Skeletal muscle satellite cell (primary cell): ENCODE measurements at regions not wholly inside any gene's neighbourhood (a gene's known extent, or its start where the extent isn't known, plus 50 kb on each side); places are given as distances from the start of the nearest gene placed in this dataset.
"Not testable (repeated sequence)": the region's sequence is repeated elsewhere in the genome, so short reads cannot be mapped to it uniquely, and the experiment has no call there.

Experiments used
- H3K27me3 ChIP-seq: 2 replicates; pipeline ENCODE4 v1.7.0; 2013; ENCODE audit warnings: low read length; ENCODE audit not compliant: control insufficient read depth, insufficient read depth
- H3K36me3 ChIP-seq: 2 replicates; pipeline ENCODE4 v1.7.0; 2013; ENCODE audit warnings: mild to moderate bottlenecking, control low read depth, low read length; ENCODE audit not compliant: insufficient read depth
- H3K4me1 ChIP-seq: 2 replicates; pipeline ENCODE4 v1.7.0; 2013; ENCODE audit warnings: low read length; ENCODE audit not compliant: control insufficient read depth, insufficient read depth
- H3K4me2 ChIP-seq: 2 replicates; pipeline ENCODE4 v1.7.0; 2013; ENCODE audit warnings: mild to moderate bottlenecking, low read length
- H3K4me3 ChIP-seq: 2 replicates; pipeline ENCODE4 v1.7.0; 2013; ENCODE audit warnings: low read length
- H3K9ac ChIP-seq: 2 replicates; pipeline ENCODE4 v1.7.0; 2013; ENCODE audit warnings: mild to moderate bottlenecking, low read depth, low read length, moderate library complexity
- H3K9me3 ChIP-seq: replicated peaks from 2 replicates; pipeline ENCODE4 v1.7.0; 2013; ENCODE audit warnings: mild to moderate bottlenecking, control low read depth, low read length

GRCh38 chr3:87795701-87796100 is 263.1 kb downstream of the CGGBP1 start:
- H3K27me3 ChIP-seq, result peaks cover 35% of the 10 kb centered on the region
- H3K4me3 ChIP-seq, result no peak overlapping the region
- no peak overlapping the region for H3K4me2 ChIP-seq

DNA sequence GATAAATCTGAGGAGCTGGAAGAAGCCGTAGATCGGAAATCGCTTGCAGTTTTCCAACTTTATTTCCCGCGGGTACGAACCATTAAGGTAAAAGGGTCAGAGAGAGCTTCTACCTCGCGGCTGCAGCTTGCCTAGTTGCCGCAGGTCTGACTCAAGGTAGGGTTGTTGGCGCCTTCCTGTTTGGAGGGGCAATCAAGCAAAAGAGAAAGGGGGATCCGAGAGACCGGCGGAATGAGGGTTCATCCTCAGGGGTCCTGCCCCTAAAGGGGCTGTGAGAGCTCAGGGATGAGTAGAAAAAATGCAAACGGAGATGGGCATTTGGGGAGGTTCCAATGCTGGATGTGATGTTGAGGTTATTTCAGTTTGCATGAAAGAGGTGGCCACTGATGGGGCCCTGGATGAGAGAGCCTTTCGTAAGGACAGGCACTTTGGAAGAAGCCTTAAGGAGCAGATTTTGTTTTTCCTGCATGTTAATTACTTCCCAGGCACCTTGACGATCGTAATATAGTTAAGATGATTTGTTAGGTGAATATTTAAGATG is 265.4 kb downstream of the CGGBP1 start:
- H3K36me3 ChIP-seq, result no peaks in the 10 kb centered on the region
- no peak overlapping the region for H3K9ac ChIP-seq
- peaks cover 8% of the 10 kb centered on the region for H3K4me1 ChIP-seq
- H3K4me3 ChIP-seq, result no peak overlapping the region
- peaks cover 38% of the 10 kb centered on the region for H3K27me3 ChIP-seq
- no peaks in the 10 kb centered on the region for H3K9me3 ChIP-seq
- peak overlapping the region; percentile 64 for H3K4me2 ChIP-seq

More at GRCh38 chr3:87795701-87796100, 263.1 kb downstream of the CGGBP1 start:
- Histone ChIP-seq H3K9me3 (no peaks in the 10 kb centered on the region), H3K4me1 (peaks cover 8% of the 10 kb centered on the region), H3K36me3 (no peaks in the 10 kb centered on the region), H3K9ac (no peak overlapping the region)

- no peak within 1 kb of the TSS for H3K9ac ChIP-seq
- H3K4me2 ChIP-seq, result peak within 1 kb of the TSS; percentile 64
- peaks cover 8% of the 10 kb centered on the region for H3K4me1 ChIP-seq
- H3K36me3 ChIP-seq, result no peaks in the 10 kb centered on the region
- peak within 1 kb of the TSS; percentile 46 for H3K4me3 ChIP-seq
- H3K27me3 ChIP-seq, result peaks cover 38% of the 10 kb centered on the region
- no peaks in the 10 kb centered on the region for H3K9me3 ChIP-seq
These were observed 266.1 kb downstream of the CGGBP1 start, which contains the start of gene HTR1F for GRCh38 chr3:87792534-87793336. HTR1F (plus strand) TSS chr3:87792706.

- Histone ChIP-seq H3K4me3 (peak overlapping the region; percentile 46), H3K4me2 (peak overlapping the region; percentile 64), H3K9ac (no peak overlapping the region), H3K27me3 (peaks cover 38% of the 10 kb centered on the region), H3K36me3 (no peaks in the 10 kb centered on the region), H3K4me1 (peaks cover 8% of the 10 kb centered on the region), H3K9me3 (no peaks in the 10 kb centered on the region)
These were observed 266.6 kb downstream of the CGGBP1 start for GRCh38 chr3:87792198-87792533.

DNA sequence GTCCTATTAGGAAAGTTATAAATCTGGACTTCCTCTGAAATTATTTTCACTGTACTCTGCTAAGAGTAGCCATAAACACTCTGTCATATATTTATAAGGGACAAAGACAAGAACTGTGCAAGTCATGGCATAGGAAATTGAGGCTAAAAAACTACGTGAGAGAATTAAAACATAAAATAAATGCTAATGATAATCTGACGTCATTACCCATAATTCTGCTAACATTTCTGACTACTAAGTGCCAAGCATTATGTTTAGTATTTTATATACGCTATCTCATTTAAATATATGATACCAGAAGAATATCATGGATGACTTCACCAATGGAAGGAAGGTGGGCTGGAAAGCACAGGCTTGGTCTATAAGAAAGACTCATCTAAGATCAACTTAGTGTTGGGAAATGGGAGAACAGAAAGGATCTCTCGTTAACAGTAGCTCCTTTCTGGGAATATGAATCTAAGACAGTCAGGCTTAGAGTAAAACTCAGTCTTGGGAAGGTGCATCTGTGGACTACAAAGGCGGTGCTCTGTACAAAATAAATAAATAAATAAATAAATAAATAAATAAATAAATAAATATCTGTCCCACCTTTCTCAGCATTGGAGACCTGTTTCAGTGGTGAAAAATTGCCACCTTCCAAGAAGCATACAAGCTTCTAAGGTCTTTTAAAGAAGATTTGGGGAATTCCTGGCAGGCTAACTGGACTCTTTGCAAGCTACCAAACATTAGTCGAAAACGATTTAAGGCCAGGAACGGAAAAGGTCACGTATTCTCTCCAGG is 267.4 kb downstream of the CGGBP1 start:
- H3K4me1 ChIP-seq, result peaks cover 8% of the 10 kb centered on the region
- H3K27me3 ChIP-seq, result peaks cover 36% of the 10 kb centered on the region
- H3K9me3 ChIP-seq, result no peaks in the 10 kb centered on the region
- H3K36me3 ChIP-seq, result no peaks in the 10 kb centered on the region
- no peak overlapping the region for H3K4me2 ChIP-seq
- H3K4me3 ChIP-seq, result no peak overlapping the region
- no peak overlapping the region for H3K9ac ChIP-seq

GRCh38 chr3:87789049-87789448 is 269.8 kb downstream of the CGGBP1 start:
- not testable (repeated sequence) for H3K9ac ChIP-seq, H3K36me3 ChIP-seq, H3K4me2 ChIP-seq, H3K4me1 ChIP-seq, H3K4me3 ChIP-seq, H3K9me3 ChIP-seq
- peaks cover 26% of the 10 kb centered on the region for H3K27me3 ChIP-seq

DNA sequence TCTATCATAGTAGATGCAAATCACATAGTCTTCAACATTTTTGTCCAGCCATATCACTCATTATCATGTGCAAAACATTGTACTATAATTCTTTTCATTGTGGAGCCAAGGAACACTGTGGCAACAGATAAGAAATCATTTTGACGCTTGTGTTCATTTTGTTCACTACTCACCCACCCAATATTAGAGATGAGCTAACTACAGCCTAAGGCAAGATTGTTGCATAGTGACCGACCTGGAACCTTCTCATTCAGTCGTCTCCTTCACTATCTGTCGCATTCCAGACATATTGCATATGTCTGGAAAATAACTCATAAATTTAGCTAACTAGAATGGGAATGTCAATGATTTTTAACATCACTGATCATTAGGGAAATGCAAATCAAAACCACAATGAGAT is 270.3 kb downstream of the CGGBP1 start:
- Histone ChIP-seq H3K9ac (no peak overlapping the region), H3K9me3 (no peaks in the 10 kb centered on the region), H3K36me3 (no peaks in the 10 kb centered on the region), H3K27me3 (peaks cover 21% of the 10 kb centered on the region), H3K4me3 (no peak overlapping the region), H3K4me2 (no peak overlapping the region), H3K4me1 (peaks cover 8% of the 10 kb centered on the region)

DNA sequence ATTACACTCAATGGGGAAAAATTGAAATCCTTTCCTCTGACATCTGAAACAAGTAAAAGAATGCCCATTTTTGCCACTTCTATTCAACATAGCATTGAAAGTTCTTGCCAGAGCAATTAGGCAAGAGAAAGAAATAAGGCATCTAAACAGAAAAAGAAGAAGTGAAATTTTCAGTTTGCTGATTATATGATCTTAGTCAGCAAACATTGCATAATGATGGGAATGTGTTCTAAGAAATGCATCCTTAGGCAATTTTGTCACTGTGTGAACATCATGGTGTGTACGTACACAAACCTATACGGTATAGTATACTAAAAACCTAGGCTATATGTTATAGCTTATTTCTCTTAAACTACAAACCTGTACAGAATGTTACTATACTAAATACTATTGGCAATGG is 278.0 kb downstream of the CGGBP1 start:
- no peaks in the 10 kb centered on the region for H3K9me3 ChIP-seq
- no peaks in the 10 kb centered on the region for H3K27me3 ChIP-seq
- H3K4me3 ChIP-seq, result no peak overlapping the region
- H3K36me3 ChIP-seq, result no peaks in the 10 kb centered on the region
- no peaks in the 10 kb centered on the region for H3K4me1 ChIP-seq
- H3K9ac ChIP-seq, result no peak overlapping the region
- no peak overlapping the region for H3K4me2 ChIP-seq

DNA sequence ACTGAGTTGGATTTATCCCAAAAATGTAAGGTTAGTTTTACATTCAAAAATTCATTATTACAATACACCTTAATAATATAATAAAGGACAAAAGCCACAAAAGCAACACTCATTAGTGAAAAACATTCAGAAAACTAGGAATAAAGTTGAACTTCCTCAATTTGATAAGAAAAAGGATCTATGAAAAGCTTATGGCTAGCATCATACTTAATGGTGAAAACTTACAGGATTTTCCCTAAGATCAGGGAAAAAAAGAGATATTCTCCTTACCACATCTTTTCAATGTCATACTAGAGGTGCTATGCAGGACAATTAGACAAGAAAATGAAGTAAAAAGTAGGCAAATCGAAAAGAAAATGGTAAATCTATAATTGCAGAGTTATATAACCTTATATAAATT is 279.9 kb downstream of the CGGBP1 start:
- Histone ChIP-seq H3K4me1 (no peaks in the 10 kb centered on the region), H3K27me3 (no peaks in the 10 kb centered on the region), H3K4me3 (no peak overlapping the region)

GRCh38 chr3:87771337-87772192 is 287.2 kb downstream of the CGGBP1 start:
- Histone ChIP-seq H3K4me2 (no peak overlapping the region), H3K4me1 (no peaks in the 10 kb centered on the region), H3K9me3 (no peaks in the 10 kb centered on the region), H3K4me3 (no peak overlapping the region), H3K36me3 (no peaks in the 10 kb centered on the region), H3K9ac (no peak overlapping the region), H3K27me3 (no peaks in the 10 kb centered on the region)

More for the DNA sequence above, 279.9 kb downstream of the CGGBP1 start:
- no peaks in the 10 kb centered on the region for H3K36me3 ChIP-seq
- H3K4me2 ChIP-seq, result no peak overlapping the region
- H3K9me3 ChIP-seq, result no peaks in the 10 kb centered on the region
- H3K9ac ChIP-seq, result no peak overlapping the region

DNA sequence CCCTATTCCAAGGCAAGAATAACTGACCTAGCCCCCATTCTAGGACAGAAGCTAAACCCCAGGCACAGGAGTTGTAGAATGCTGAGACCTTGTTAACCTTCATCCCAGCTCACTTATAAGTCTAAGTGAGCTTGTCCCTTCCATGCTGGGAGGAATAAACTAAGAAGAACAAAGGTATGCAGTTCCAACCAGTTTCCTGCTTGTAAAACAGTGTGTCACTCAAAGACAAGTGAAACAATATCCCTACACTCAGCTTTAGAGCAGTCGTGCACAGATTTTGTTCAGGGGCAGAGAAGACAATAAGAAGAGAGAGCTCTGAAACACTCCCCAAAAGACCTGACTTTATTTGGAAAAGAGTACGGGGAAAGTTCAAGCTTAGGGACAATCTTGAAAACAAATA is 292.1 kb downstream of the CGGBP1 start:
- Histone ChIP-seq H3K4me1 (no peaks in the 10 kb centered on the region), H3K27me3 (no peaks in the 10 kb centered on the region), H3K4me3 (no peak overlapping the region), H3K9me3 (no peaks in the 10 kb centered on the region), H3K4me2 (no peak overlapping the region), H3K9ac (no peak overlapping the region), H3K36me3 (no peaks in the 10 kb centered on the region)
